GM12878 (cell line): ENCODE measurements at regions not wholly inside any gene's neighbourhood (a gene's known extent, or its start where the extent isn't known, plus 50 kb on each side); places are given as distances from the start of the nearest gene placed in this dataset.

Source experiments
- ATAC-seq: fragments of 200-7000 bp; cut with Tn5 transposase; 3 replicates; pipeline ENCODE4 v1.9.1; 2020; ENCODE audit warnings: mild to moderate bottlenecking, moderate library complexity
- BruUV-seq: library from RNA; stranded (reverse); fragments of 400-500 nt; replicated peaks from 2 replicates; lab custom pipeline; 2021; lab: Mats Ljungman, UMichigan
- CTCF ChIA-PET: fragments of 300-600 bp; sonication (Branson Sonifier 250); formaldehyde crosslinking; extraction: SDS; loops from one replicate; lab custom pipeline; 2021; ENCODE audit warnings: inconsistent platforms; lab: Yijun Ruan, JAX
- POLR2A ChIA-PET: fragments of 350-600 bp; formaldehyde crosslinking; extraction: SDS; loops from one replicate; lab custom pipeline; 2021; ENCODE audit warnings: inconsistent platforms; lab: Charles Lee
- RAD21 ChIA-PET: fragments of 300-600 bp; sonication (Branson Sonifier 250); formaldehyde crosslinking; loops from one replicate; lab custom pipeline; 2023; ENCODE audit warnings: antibody characterized with exemption; ENCODE audit not compliant: unreplicated experiment; lab: Charles Lee
- SMC1A ChIA-PET: fragments of 300-600 bp; sonication (Branson Sonifier 250); formaldehyde crosslinking; loops from one replicate; lab custom pipeline; 2023; ENCODE audit not compliant: unreplicated experiment, uncharacterized antibody; lab: Charles Lee
- DNase-seq: peaks from one replicate; pipeline ENCODE4 v3.0.0-alpha.2; 2011; ENCODE audit warnings: low read depth, low spot score
- FAIRE-seq: peaks from 3 replicates; lab custom pipeline; 2011; peaks lifted over from hg19 to GRCh38; lab: Jason Lieb, UNC
- H2AFZ ChIP-seq: 2 replicates; pipeline ENCODE4 v1.6.0; 2011; ENCODE audit warnings: low read depth, low read length, control low read depth; ENCODE audit not compliant: control insufficient read depth
- H3K27ac ChIP-seq: 2 replicates; pipeline ENCODE4 v1.5.1; 2011; ENCODE audit warnings: control low read depth; ENCODE audit not compliant: control insufficient read depth, insufficient read depth
- H3K27me3 ChIP-seq, 2 experiments: replicated peaks in 1 of 2; 2 replicates each; pipeline versions ENCODE4 v1.6.0 to v1.6.1; 2011; ENCODE audit warnings: low read length in 1 of 2; ENCODE audit not compliant: control insufficient read depth in 2 of 2, insufficient read depth in 2 of 2
- H3K36me3 ChIP-seq, 2 experiments: 2 replicates each; pipeline ENCODE4 v1.5.1; 2011; ENCODE audit warnings: low read length in 1 of 2; ENCODE audit not compliant: control insufficient read depth in 2 of 2, insufficient read depth in 2 of 2
- H3K4me1 ChIP-seq: 2 replicates; pipeline ENCODE4 v1.6.1; 2011; ENCODE audit warnings: mild to moderate bottlenecking, low read length, moderate library complexity, mixed read lengths; ENCODE audit not compliant: control insufficient read depth, insufficient read depth
- H3K4me2 ChIP-seq: 2 replicates; pipeline ENCODE4 v1.6.0; 2011; ENCODE audit warnings: control low read depth; ENCODE audit not compliant: control insufficient read depth, insufficient read depth
- H3K4me3 ChIP-seq: fragments of 200-600 bp; sonication (generic); 2 replicates; pipeline ENCODE4 v1.5.1; 2016
- H3K79me2 ChIP-seq: 2 replicates; pipeline ENCODE4 v1.6.0; 2011; ENCODE audit warnings: low read length; ENCODE audit not compliant: control insufficient read depth, insufficient read depth
- H3K9ac ChIP-seq: 2 replicates; pipeline ENCODE4 v1.8.0; 2011; ENCODE audit warnings: low read length, control low read depth, mixed read lengths; ENCODE audit not compliant: control insufficient read depth, insufficient read depth
- H3K9me3 ChIP-seq: replicated peaks from 3 replicates; pipeline ENCODE4 v1.5.1; 2011; ENCODE audit warnings: mild to moderate bottlenecking, low read length; ENCODE audit not compliant: control insufficient read depth, insufficient read depth
- H4K20me1 ChIP-seq: 2 replicates; pipeline ENCODE4 v1.6.0; 2011; ENCODE audit not compliant: control insufficient read depth, insufficient read depth
- BCL11A ChIP-seq: IDR thresholded peaks from 2 replicates; pipeline ENCODE4 v1.6.1; 2011; ENCODE audit warnings: low read depth, low read length
- BRCA1 ChIP-seq: IDR thresholded peaks from 2 replicates; pipeline ENCODE4 v1.6.1; 2011; ENCODE audit warnings: low read depth, low read length, improper control_type of control experiment
- CEBPB ChIP-seq, 2 experiments: fragments of 150-350 bp in 1 of 2; IDR thresholded peaks; 2 replicates each; pipeline ENCODE4 v1.6.1; 2012 to 2014; ENCODE audit warnings: low read depth in 2 of 2, low read length in 2 of 2, borderline replicate concordance in 1 of 2, inconsistent platforms in 1 of 2
- ETV6 ChIP-seq, 2 experiments: fragments of 450-650 bp in 1 of 2; IDR thresholded peaks in 1 of 2; conservative IDR thresholded peaks in 1 of 2; 2 replicates each; pipeline ENCODE4 v1.6.1; 2014; ENCODE audit warnings: antibody characterized with exemption in 1 of 2, borderline replicate concordance in 1 of 2, low read depth in 1 of 2, mild to moderate bottlenecking in 1 of 2, moderate library complexity in 1 of 2
- IKZF1 ChIP-seq: fragments of 450-650 bp; conservative IDR thresholded peaks from 2 replicates; pipeline ENCODE4 v1.6.1; 2017; ENCODE audit warnings: antibody characterized with exemption, mild to moderate bottlenecking
- MEF2A ChIP-seq: IDR thresholded peaks from 2 replicates; pipeline ENCODE4 v1.6.1; 2011; ENCODE audit warnings: low read depth, mild to moderate bottlenecking, low read length, moderate library complexity; ENCODE audit not compliant: insufficient read depth
- NRF1 ChIP-seq: conservative IDR thresholded peaks from 2 replicates; pipeline ENCODE4 v1.6.1; 2011; ENCODE audit warnings: mild to moderate bottlenecking, low read depth, low read length, improper control_type of control experiment
- POU2F2 ChIP-seq: IDR thresholded peaks from 3 replicates; pipeline ENCODE4 v1.6.1; 2011; ENCODE audit warnings: low read depth, mild to moderate bottlenecking, low read length, borderline replicate concordance
- STAT3 ChIP-seq: IDR thresholded peaks from 2 replicates; pipeline ENCODE4 v1.6.1; 2011; ENCODE audit warnings: low read depth, low read length, improper control_type of control experiment
- SUPT20H ChIP-seq: IDR thresholded peaks from 2 replicates; pipeline ENCODE4 v1.6.1; 2011; ENCODE audit warnings: low read depth, mild to moderate bottlenecking, low read length, moderate library complexity, borderline replicate concordance; ENCODE audit not compliant: control insufficient read depth
- TARDBP ChIP-seq: IDR thresholded peaks from 2 replicates; pipeline ENCODE4 v1.6.1; 2016; ENCODE audit warnings: borderline replicate concordance
- WRNIP1 ChIP-seq: IDR thresholded peaks from 2 replicates; pipeline ENCODE4 v1.6.1; 2011; ENCODE audit warnings: low read depth, low read length, improper control_type of control experiment, borderline replicate concordance
- ZNF24 ChIP-seq: fragments of 450-650 bp; IDR thresholded peaks from 2 replicates; pipeline ENCODE4 v1.6.1; 2017; ENCODE audit warnings: antibody characterized with exemption, mild to moderate bottlenecking
- ZSCAN29 ChIP-seq: fragments of 450-650 bp; IDR thresholded peaks from 2 replicates; pipeline ENCODE4 v1.6.1; 2017; ENCODE audit warnings: mild to moderate bottlenecking, moderate library complexity
- WGBS: methylation state at CpG from one replicate; pipeline ENCODE4 v1.1.6; 2016; ENCODE audit warnings: low lambda C conversion rate; ENCODE audit not compliant: insufficient replicate concordance, insufficient coverage; ENCODE audit errors: missing lambda C conversion rate; 5-methylcytosine and 5-hydroxymethylcytosine counted together
- in situ Hi-C: fragments of 300-500 bp; cut with MboI; formaldehyde crosslinking; loops from 9 replicates; pipeline ENCODE4 v1.14.3; 2018; ENCODE audit warnings: mixed read lengths
- intact Hi-C: fragments of 100-400 bp; cut with micrococcal nuclease; formaldehyde crosslinking; loops from one replicate; pipeline ENCODE4 v1.14.2; 2022; ENCODE audit not compliant: unreplicated experiment

DNA sequence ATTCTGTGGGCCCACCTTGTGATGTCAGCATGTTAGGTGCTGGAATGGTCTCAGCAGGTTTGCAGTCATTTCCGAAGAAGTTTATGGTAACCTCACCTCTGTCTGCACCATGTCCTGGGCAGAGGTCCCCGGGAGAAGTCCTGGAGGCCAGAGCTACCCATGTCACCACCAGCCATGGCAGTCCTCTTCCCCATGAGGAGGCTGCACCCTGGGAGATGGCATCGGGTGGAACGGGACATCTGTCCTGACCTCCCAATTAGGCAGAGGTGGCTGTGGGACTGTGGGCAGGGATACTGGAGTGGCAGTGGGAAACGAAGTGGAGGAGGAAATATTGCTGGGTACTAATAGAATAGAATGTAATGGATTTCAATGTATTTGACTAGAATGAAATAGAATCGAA is 511.8 kb upstream of the WSB1 start (continued):
- TF ChIP-seq ETV6 (conservative IDR thresholded peaks at IDR 0.05 in 1 of 2, IDR thresholded peaks at IDR 0.05 in 1 of 2; ENCODE audit: borderline replicate concordance in 1 of 2, low read depth in 1 of 2) (no peak), BCL11A (no peak), CEBPB (IDR thresholded peaks at IDR 0.05; ENCODE audit: borderline replicate concordance in 1 of 2, low read depth in 2 of 2, low read length in 2 of 2) (no peak), STAT3 (no peak)

DNA sequence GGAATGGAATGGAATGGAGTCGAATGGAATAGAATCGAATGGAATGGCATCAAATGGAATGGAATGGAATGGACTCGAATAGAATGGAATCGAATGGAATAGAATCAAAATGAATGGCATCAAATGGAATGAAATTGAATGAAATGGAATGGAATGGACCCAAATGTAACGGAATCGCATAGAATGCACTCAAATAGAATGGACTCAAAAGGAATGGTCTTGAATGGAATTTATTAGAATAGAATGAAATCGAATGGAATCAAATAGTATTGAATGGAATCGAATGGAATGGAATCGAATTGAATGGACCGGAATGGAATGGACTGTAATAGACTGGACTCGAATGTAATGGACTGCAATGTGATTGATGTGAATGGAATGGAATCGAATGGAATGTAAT is 501.4 kb upstream of the WSB1 start:
- H3K4me1 ChIP-seq = no peaks in the 10 kb centered on the region
- 56% methylated on average over 12 of the region's 12 CpGs for WGBS
- no peaks in the 10 kb centered on the region for H4K20me1 ChIP-seq
- H3K9ac ChIP-seq = no peak overlapping the region
- ATAC-seq = no peak
- no peaks in the 10 kb centered on the region; the same call in 2 of the 3 replicates for H3K9me3 ChIP-seq
- no peak overlapping the region for H3K4me3 ChIP-seq
- no peaks in the 10 kb centered on the region for H3K27me3 ChIP-seq
- H2AFZ ChIP-seq = no peak overlapping the region
- FAIRE-seq = no peak
- ChIA-PET POLR2A (no interaction called here), CTCF (no interaction called here), SMC1A (no interaction called here), RAD21 (no interaction called here)
- in situ Hi-C loops = no loop called here
- no peaks in the 10 kb centered on the region for H3K79me2 ChIP-seq
- H3K4me2 ChIP-seq = no peak overlapping the region
- no TSS peak for BruUV-seq
- no peaks in the 10 kb centered on the region for H3K36me3 ChIP-seq
- intact Hi-C loops = no loop called here
- DNase-seq = peak; percentile 41
- H3K27ac ChIP-seq = no peak overlapping the region
- no peak for TF ChIP-seq IKZF1
- TF ChIP-seq TARDBP = no peak
- no peak for TF ChIP-seq NRF1
- no peak for TF ChIP-seq BRCA1
- TF ChIP-seq MEF2A = no peak
- no peak for TF ChIP-seq ZNF24
- no peak for TF ChIP-seq ZSCAN29
- no peak for TF ChIP-seq POU2F2
- no peak for TF ChIP-seq SUPT20H
- TF ChIP-seq WRNIP1 = no peak
